ENCODE measurements at regions not wholly inside any gene's neighbourhood (a gene's known extent, or its start where the extent isn't known, plus 50 kb on each side); places are given as distances from the start of the nearest gene placed in this dataset.

DNA sequence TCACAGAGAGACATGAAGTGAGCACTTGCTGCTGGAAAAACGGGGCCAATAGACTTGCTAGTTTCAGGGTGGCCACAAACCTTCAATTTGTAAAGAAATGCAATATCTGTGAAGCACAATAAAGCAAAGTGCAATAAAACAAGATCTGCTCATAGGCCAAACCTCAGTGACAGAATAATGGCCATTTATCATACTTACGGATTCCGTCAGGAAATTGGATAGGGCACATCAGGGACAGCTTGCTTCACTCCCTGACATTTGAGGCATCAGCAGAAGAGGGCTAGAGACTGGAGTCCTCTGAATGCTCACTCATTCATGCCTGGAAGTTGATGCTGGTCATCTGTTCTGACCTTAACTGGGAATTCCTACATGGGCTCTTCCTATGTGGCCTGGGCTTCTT, 165.5 kb upstream of the OPRM1 start:
- H4K20me1 ChIP-seq (ENCODE audit: low read depth), result no peaks in the 10 kb centered on the region
- no peaks in the 10 kb centered on the region for H3K36me3 Mint-ChIP-seq
- H3K79me2 ChIP-seq (ENCODE audit: low read depth), result no peaks in the 10 kb centered on the region
- no peak overlapping the region for H3K27ac ChIP-seq
- H3K4me1 ChIP-seq, result no peaks in the 10 kb centered on the region
- no peaks in the 10 kb centered on the region for H3K27me3 ChIP-seq
- H3K27me3 Mint-ChIP-seq (ENCODE audit: insufficient read depth, low read depth), result no peaks in the 10 kb centered on the region
- no peak overlapping the region for H3K4me3 Mint-ChIP-seq
- no peaks in the 10 kb centered on the region for H3K36me3 ChIP-seq
- H2AFZ ChIP-seq (replicated peaks), result no peak overlapping the region
- DNase-seq (ENCODE audit: low spot score), result no peak
- TF ChIP-seq EZH2 (IDR thresholded peaks at IDR 0.05) (no peak), EZH2phosphoT487 (IDR thresholded peaks at IDR 0.05) (no peak)
- TF ChIP-seq, protein P1, sequence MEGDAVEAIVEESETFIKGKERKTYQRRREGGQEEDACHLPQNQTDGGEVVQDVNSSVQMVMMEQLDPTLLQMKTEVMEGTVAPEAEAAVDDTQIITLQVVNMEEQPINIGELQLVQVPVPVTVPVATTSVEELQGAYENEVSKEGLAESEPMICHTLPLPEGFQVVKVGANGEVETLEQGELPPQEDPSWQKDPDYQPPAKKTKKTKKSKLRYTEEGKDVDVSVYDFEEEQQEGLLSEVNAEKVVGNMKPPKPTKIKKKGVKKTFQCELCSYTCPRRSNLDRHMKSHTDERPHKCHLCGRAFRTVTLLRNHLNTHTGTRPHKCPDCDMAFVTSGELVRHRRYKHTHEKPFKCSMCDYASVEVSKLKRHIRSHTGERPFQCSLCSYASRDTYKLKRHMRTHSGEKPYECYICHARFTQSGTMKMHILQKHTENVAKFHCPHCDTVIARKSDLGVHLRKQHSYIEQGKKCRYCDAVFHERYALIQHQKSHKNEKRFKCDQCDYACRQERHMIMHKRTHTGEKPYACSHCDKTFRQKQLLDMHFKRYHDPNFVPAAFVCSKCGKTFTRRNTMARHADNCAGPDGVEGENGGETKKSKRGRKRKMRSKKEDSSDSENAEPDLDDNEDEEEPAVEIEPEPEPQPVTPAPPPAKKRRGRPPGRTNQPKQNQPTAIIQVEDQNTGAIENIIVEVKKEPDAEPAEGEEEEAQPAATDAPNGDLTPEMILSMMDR (IDR thresholded peaks at IDR 0.05), result no peak
- no peak overlapping the region for H3K4me3 ChIP-seq
- H3K9me3 ChIP-seq (ENCODE audit: low read depth), result no peaks in the 10 kb centered on the region
- no peak overlapping the region for H3K4me2 ChIP-seq
- no peak overlapping the region for H3K27ac Mint-ChIP-seq
- H3K4me1 Mint-ChIP-seq, result no peaks in the 10 kb centered on the region
- no peak overlapping the region for H3K9ac ChIP-seq
- peaks cover 6% of the 10 kb centered on the region for H3K9me3 Mint-ChIP-seq
- H3F3A ChIP-seq (ENCODE audit: low read depth), result no peaks in the 10 kb centered on the region

DNA sequence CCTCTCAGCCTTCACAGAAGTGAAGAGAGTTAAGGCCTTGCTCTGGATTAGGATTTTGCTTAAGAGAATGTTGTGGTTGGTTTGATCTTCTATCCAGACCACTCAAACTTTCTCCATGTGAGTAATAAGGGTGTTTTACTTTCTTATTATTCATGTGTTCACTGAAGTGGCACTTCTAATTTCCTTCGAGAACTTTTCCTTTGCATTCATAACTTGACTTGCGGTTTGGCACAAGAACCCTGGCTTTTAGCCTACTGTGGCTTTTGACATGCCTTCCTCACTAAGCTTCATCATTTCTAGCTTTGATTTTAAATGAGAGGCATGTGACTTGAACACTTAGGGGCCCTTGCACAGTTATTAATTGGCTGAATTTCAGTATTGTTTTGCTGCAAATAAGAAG, 166.1 kb upstream of the OPRM1 start:
- no peaks in the 10 kb centered on the region for H4K20me1 ChIP-seq (ENCODE audit: low read depth)
- Mint-ChIP-seq H3K9me3 (peaks cover 4% of the 10 kb centered on the region), H3K27me3 (ENCODE audit: insufficient read depth, low read depth) (no peaks in the 10 kb centered on the region), H3K36me3 (no peaks in the 10 kb centered on the region), H3K4me3 (no peak overlapping the region), H3K4me1 (no peaks in the 10 kb centered on the region), H3K27ac (no peak overlapping the region)
- no peaks in the 10 kb centered on the region for H3F3A ChIP-seq (ENCODE audit: low read depth)
- no peaks in the 10 kb centered on the region for H3K4me1 ChIP-seq
- H3K4me3 ChIP-seq, result no peak overlapping the region
- H3K27me3 ChIP-seq, result no peaks in the 10 kb centered on the region
- no peaks in the 10 kb centered on the region for H3K79me2 ChIP-seq (ENCODE audit: low read depth)
- no peak overlapping the region for H2AFZ ChIP-seq (replicated peaks)
- no peak for DNase-seq (ENCODE audit: low spot score)
- H3K27ac ChIP-seq, result no peak overlapping the region
- H3K9me3 ChIP-seq (ENCODE audit: low read depth), result no peaks in the 10 kb centered on the region
- H3K4me2 ChIP-seq, result no peak overlapping the region
- no peaks in the 10 kb centered on the region for H3K36me3 ChIP-seq
- TF ChIP-seq EZH2 (IDR thresholded peaks at IDR 0.05) (no peak), EZH2phosphoT487 (IDR thresholded peaks at IDR 0.05) (no peak)
- TF ChIP-seq, protein P1 (IDR thresholded peaks at IDR 0.05), result no peak
- no peak overlapping the region for H3K9ac ChIP-seq

DNA sequence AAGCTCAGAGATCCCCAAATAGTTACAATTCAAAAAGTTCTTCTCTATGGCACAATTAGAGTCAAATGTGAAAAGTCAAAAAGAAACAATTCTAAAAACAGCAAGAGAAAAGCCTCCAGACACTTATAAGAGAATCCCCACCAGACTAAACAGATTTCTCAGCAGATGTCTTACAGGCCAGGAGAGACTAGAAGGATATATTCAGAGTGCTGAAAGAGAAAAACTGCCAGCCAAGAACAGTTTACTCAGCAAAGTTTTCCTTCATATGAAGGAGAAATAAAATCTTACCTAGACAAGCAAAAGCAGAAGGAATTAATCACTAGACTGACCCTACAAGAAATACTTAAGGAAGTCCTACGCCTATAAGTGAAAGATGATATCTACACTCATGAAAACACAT, 176.1 kb upstream of the OPRM1 start:
- H3K4me1 ChIP-seq, result no peaks in the 10 kb centered on the region
- H3K79me2 ChIP-seq (ENCODE audit: low read depth), result no peaks in the 10 kb centered on the region
- H3K4me3 ChIP-seq, result no peak overlapping the region
- H4K20me1 ChIP-seq (ENCODE audit: low read depth), result no peaks in the 10 kb centered on the region
- H3K9me3 Mint-ChIP-seq, result peaks cover 3% of the 10 kb centered on the region
- H3F3A ChIP-seq (ENCODE audit: low read depth), result no peaks in the 10 kb centered on the region
- H3K9me3 ChIP-seq (ENCODE audit: low read depth), result no peaks in the 10 kb centered on the region
- no peak overlapping the region for H3K27ac Mint-ChIP-seq
- no peaks in the 10 kb centered on the region for H3K4me1 Mint-ChIP-seq
- H3K36me3 ChIP-seq, result no peaks in the 10 kb centered on the region
- no peaks in the 10 kb centered on the region for H3K27me3 Mint-ChIP-seq (ENCODE audit: insufficient read depth, low read depth)
- no peak overlapping the region for H3K9ac ChIP-seq
- H3K36me3 Mint-ChIP-seq, result no peaks in the 10 kb centered on the region
- no peak overlapping the region for H3K4me2 ChIP-seq
- H3K27ac ChIP-seq, result no peak overlapping the region
- H3K27me3 ChIP-seq, result no peaks in the 10 kb centered on the region
- no peak overlapping the region for H2AFZ ChIP-seq (replicated peaks)
- TF ChIP-seq EZH2phosphoT487 (IDR thresholded peaks at IDR 0.05), result no peak
- DNase-seq (ENCODE audit: low spot score), result no peak
- H3K4me3 Mint-ChIP-seq, result no peak overlapping the region

DNA sequence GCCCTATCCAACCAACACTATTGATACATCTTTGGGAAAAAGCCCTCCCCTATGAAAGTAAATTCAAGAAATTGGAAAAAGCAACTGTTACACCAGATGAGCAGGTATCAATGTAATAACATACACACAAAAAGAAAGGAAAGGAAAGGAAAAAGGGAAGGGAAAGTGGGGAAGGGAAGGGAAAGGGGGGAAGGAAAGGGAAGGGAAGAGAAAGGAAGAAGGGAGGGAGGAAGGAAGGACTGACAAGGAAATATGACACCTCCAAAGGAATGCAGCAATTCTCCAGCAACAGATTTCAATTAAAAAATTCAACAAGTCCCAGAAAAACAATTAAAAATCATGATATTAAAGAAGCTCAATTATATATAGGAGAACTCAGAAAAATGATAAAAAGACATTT, 176.9 kb upstream of the OPRM1 start:
- Histone ChIP-seq H3K4me1 (no peaks in the 10 kb centered on the region), H4K20me1 (ENCODE audit: low read depth) (no peaks in the 10 kb centered on the region), H2AFZ (replicated peaks) (no peak overlapping the region), H3K9me3 (ENCODE audit: low read depth) (no peaks in the 10 kb centered on the region), H3K36me3 (no peaks in the 10 kb centered on the region), H3K27ac (no peak overlapping the region), H3F3A (ENCODE audit: low read depth) (no peaks in the 10 kb centered on the region), H3K4me3 (no peak overlapping the region), H3K9ac (no peak overlapping the region), H3K27me3 (no peaks in the 10 kb centered on the region), H3K4me2 (no peak overlapping the region), H3K79me2 (ENCODE audit: low read depth) (no peaks in the 10 kb centered on the region)
- DNase-seq (ENCODE audit: low spot score), result no peak
- Mint-ChIP-seq H3K27me3 (ENCODE audit: insufficient read depth, low read depth) (no peaks in the 10 kb centered on the region), H3K9me3 (peaks cover 3% of the 10 kb centered on the region), H3K36me3 (no peaks in the 10 kb centered on the region), H3K27ac (no peak overlapping the region), H3K4me3 (no peak overlapping the region), H3K4me1 (no peaks in the 10 kb centered on the region)
- TF ChIP-seq EZH2phosphoT487 (IDR thresholded peaks at IDR 0.05) (no peak), EZH2 (IDR thresholded peaks at IDR 0.05) (no peak)
- TF ChIP-seq, protein P1 (IDR thresholded peaks at IDR 0.05), result no peak

Data from neural progenitor cell (in vitro differentiated cells).